Neural crest cell (in vitro differentiated cells): ENCODE measurements at regions not wholly inside any gene's neighbourhood (a gene's known extent, or its start where the extent isn't known, plus 50 kb on each side); places are given as distances from the start of the nearest gene placed in this dataset.
A peak's percentile ranks its signal among the peaks of the same experiment; 100 is the strongest.

ENCODE experiments used
- DNase-seq: peaks from one replicate; pipeline ENCODE4 v3.0.0; 2021; ENCODE audit warnings: low read depth, mixed read lengths, low spot score
- H3K27ac Mint-ChIP-seq: one replicate; pipeline ENCODE4 v1.8.0; 2021; ENCODE audit warnings: mild to moderate bottlenecking, mixed read lengths; ENCODE audit not compliant: unreplicated experiment
- H3K27me3 Mint-ChIP-seq: 2 replicates; pipeline ENCODE4 v1.8.0; 2021; ENCODE audit warnings: low read depth, mild to moderate bottlenecking, mixed read lengths
- H3K36me3 Mint-ChIP-seq: 2 replicates; pipeline ENCODE4 v1.8.0; 2021; ENCODE audit warnings: low read depth, mild to moderate bottlenecking, mixed read lengths
- H3K4me1 Mint-ChIP-seq: 2 replicates; pipeline ENCODE4 v1.8.0; 2021; ENCODE audit warnings: mixed read lengths
- H3K4me3 Mint-ChIP-seq: one replicate; pipeline ENCODE4 v1.8.0; 2021; ENCODE audit warnings: mild to moderate bottlenecking, mixed read lengths
- H3K9me3 Mint-ChIP-seq: 2 replicates; pipeline ENCODE4 v1.8.0; 2021; ENCODE audit warnings: mixed read lengths
- TF ChIP-seq, protein P1 (sequence below): fragments of 200-600 bp; sonication (generic); conservative IDR thresholded peaks from 2 replicates; pipeline ENCODE4 v1.5.0; 2021; ENCODE audit warnings: antibody characterized with exemption, mild to moderate bottlenecking

DNA sequence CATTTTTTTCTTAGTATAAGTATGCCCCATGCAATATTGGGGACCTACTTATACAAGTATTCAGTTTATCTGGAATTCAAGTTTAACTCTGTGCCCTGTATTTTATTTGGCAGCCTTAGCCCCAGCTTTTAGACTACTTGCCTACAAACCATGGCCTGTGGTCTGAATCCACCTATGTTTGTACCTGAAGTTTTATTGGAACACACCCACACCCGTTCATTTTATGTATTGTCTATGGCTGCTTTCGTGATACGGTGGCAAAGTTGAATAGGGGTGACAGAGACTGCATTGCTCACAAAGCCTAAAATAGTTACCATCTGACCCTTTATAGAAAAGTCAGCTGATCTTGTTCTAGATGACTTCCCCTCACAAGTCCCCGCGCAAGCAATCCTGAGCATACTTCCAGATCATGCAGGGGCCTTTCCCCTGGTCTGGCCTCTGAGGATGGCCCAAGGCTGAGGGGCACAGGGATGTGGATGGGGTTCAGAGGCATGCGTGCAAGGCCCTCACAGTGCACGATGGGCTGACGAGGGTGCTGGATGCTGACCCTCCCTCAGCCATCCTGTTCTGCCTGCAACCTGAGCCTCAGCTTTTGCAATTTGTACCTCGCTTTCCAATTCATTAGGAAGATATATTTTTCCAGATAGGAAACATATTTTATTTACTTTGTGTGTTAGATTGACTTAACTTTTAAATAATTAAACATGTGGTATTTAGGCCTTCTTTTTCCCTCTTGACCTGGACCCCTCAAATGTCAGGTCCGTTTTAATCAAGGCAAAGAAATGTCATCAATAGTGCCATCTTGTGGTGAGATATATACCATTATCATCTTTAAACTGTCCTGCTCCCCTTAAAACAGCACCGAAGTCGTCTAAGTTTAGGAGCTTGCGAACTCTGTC, 527.3 kb upstream of the CCDC196 start:
- no peak for DNase-seq
- no peaks in the 10 kb centered on the region for H3K27me3 Mint-ChIP-seq
- H3K4me1 Mint-ChIP-seq = peaks cover 5% of the 10 kb centered on the region
- TF ChIP-seq, protein P1, sequence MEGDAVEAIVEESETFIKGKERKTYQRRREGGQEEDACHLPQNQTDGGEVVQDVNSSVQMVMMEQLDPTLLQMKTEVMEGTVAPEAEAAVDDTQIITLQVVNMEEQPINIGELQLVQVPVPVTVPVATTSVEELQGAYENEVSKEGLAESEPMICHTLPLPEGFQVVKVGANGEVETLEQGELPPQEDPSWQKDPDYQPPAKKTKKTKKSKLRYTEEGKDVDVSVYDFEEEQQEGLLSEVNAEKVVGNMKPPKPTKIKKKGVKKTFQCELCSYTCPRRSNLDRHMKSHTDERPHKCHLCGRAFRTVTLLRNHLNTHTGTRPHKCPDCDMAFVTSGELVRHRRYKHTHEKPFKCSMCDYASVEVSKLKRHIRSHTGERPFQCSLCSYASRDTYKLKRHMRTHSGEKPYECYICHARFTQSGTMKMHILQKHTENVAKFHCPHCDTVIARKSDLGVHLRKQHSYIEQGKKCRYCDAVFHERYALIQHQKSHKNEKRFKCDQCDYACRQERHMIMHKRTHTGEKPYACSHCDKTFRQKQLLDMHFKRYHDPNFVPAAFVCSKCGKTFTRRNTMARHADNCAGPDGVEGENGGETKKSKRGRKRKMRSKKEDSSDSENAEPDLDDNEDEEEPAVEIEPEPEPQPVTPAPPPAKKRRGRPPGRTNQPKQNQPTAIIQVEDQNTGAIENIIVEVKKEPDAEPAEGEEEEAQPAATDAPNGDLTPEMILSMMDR = peak; percentile 74
- H3K9me3 Mint-ChIP-seq = no peaks in the 10 kb centered on the region
- no peak overlapping the region for H3K4me3 Mint-ChIP-seq
- no peak overlapping the region for H3K27ac Mint-ChIP-seq
- no peaks in the 10 kb centered on the region for H3K36me3 Mint-ChIP-seq

DNA sequence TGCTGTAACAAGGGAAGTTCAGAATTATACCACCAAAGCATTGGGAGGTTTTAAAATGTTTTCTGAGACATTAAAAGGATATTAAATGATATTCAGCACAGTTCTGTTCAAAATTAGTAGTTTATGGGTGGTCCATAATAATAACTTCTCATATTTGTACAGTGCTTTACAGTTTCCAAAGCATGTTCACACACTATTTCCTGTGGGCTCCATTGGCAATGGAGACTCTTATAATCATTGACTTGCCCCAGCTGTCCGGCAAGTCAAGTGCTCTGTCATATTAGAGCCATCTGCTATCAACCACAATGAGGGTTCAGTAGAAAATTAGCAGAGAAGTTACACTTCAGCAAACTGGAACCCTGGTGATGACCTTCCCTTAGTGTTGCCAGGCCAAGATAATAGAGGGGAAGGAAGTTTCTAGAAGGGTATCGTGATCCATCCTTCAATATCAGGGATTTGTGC, 526.6 kb upstream of the CCDC196 start:
- no peaks in the 10 kb centered on the region for H3K27me3 Mint-ChIP-seq
- TF ChIP-seq, protein P1 = peak; percentile 44
- no peak overlapping the region for H3K27ac Mint-ChIP-seq
- no peak overlapping the region for H3K4me3 Mint-ChIP-seq
- H3K36me3 Mint-ChIP-seq = no peaks in the 10 kb centered on the region
- no peak for DNase-seq
- no peaks in the 10 kb centered on the region for H3K9me3 Mint-ChIP-seq
- H3K4me1 Mint-ChIP-seq = peaks cover 5% of the 10 kb centered on the region

DNA sequence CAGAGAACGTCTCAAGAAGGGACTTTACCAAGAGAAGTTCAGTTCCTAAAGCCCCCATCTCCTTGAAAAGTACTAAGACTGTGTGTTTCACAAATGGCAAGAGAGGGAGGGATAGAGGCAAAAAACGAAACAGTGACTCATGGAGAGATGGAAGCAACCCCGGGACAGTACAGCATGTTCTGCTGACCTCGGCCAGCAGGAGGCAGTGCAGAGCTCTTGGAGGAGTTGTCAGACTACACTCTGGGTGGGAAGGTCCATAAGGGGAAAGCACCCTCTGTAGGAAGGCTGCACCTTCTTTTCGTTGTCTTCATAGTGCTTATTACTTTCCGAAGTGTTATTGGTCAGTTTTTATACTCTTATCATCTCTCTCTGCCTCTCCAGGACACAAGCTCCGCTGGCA, 525.2 kb upstream of the CCDC196 start:
- Mint-ChIP-seq H3K4me3 (no peak overlapping the region), H3K27me3 (no peaks in the 10 kb centered on the region), H3K27ac (no peak overlapping the region), H3K9me3 (no peaks in the 10 kb centered on the region), H3K36me3 (no peaks in the 10 kb centered on the region), H3K4me1 (peaks cover 5% of the 10 kb centered on the region)
- TF ChIP-seq, protein P1 = peak; percentile 63
- DNase-seq = peak; percentile 61

DNA sequence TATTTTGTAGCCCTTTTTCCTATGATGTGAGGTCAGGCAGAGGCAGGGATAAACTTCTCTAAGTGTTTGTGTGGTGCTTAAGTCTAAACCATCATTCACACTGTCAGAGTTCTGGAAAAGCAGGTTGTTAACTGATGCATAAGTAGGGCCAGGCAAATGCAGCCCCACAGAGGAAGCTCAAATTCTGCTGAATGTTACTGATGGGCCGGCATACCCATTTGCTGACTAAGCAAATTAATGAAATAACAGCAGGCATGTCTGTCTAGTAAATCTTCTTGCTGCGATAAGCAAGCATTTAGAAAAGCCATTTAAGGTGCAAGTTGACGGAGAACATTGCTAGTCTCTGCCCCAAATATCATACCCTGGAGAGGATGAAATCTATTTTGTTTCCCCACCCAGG, 523.2 kb upstream of the CCDC196 start:
- peaks cover 5% of the 10 kb centered on the region for H3K4me1 Mint-ChIP-seq
- H3K36me3 Mint-ChIP-seq = no peaks in the 10 kb centered on the region
- TF ChIP-seq, protein P1 = no peak
- H3K27me3 Mint-ChIP-seq = no peaks in the 10 kb centered on the region
- no peak overlapping the region for H3K27ac Mint-ChIP-seq
- DNase-seq = no peak
- no peak overlapping the region for H3K4me3 Mint-ChIP-seq
- no peaks in the 10 kb centered on the region for H3K9me3 Mint-ChIP-seq

DNA sequence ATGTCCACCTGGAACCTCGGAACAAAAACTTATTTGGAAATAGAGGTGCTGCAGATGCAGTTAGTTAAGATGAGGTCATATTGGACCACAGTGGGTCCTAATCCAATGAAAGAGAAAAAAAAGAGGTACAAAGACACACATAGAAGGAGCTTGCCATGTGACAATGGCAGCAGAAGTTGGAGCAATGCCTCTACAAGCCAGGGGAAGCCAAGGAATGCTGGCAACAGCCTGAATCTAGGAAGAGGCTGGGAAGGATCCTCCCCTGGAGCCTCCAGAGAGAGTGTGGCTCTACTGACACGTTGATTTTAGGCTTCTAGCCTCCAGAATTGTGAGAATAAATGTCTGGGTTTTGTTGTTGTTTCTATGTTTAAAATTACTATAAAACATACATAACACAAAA, 521.8 kb upstream of the CCDC196 start:
- Mint-ChIP-seq H3K27me3 (no peaks in the 10 kb centered on the region), H3K27ac (no peak overlapping the region), H3K4me1 (peaks cover under 1% of the 10 kb centered on the region), H3K4me3 (no peak overlapping the region), H3K36me3 (no peaks in the 10 kb centered on the region), H3K9me3 (no peaks in the 10 kb centered on the region)
- DNase-seq = no peak
- TF ChIP-seq, protein P1 = no peak
